NCI-H1105 (cell line): ENCODE measurements at regions not wholly inside any gene's neighbourhood (a gene's known extent, or its start where the extent isn't known, plus 50 kb on each side); places are given as distances from the start of the nearest gene placed in this dataset.
A peak's percentile ranks its signal among the peaks of the same experiment; 100 is the strongest.
"Not testable (repeated sequence)": the region's sequence is repeated elsewhere in the genome, so short reads cannot be mapped to it uniquely, and the experiment has no call there.

Experiments
- DNase-seq: peaks from one replicate; lab custom pipeline; 2025; lab: John Stamatoyannopoulos, UW

GRCh38 chr13:70511861-70512417 is 403.7 kb upstream of the KLHL1 start:
- DNase-seq: not testable (repeated sequence)

GRCh38 chr13:70505809-70506208 is 397.6 kb upstream of the KLHL1 start:
- DNase-seq: no peak

GRCh38 chr13:70502944-70503343 is 394.7 kb upstream of the KLHL1 start:
- no peak for DNase-seq

GRCh38 chr13:70490320-70490935 is 382.2 kb upstream of the KLHL1 start:
- DNase-seq: no peak

GRCh38 chr13:70484931-70485330 is 376.7 kb upstream of the KLHL1 start:
- DNase-seq: no peak

GRCh38 chr13:70483599-70484276 is 375.5 kb upstream of the KLHL1 start:
- no peak for DNase-seq

GRCh38 chr13:70473907-70474306 is 365.7 kb upstream of the KLHL1 start:
- no peak for DNase-seq

GRCh38 chr13:70469077-70469476 is 360.8 kb upstream of the KLHL1 start:
- no peak for DNase-seq

GRCh38 chr13:70457474-70457873 is 349.2 kb upstream of the KLHL1 start:
- DNase-seq: no peak

- no peak for DNase-seq
Measured at GRCh38 chr13:70448820-70449219, 340.6 kb upstream of the KLHL1 start.

GRCh38 chr13:70432276-70432805 is 324.1 kb upstream of the KLHL1 start:
- no peak for DNase-seq

- DNase-seq: no peak
Measured at GRCh38 chr13:70430256-70430655, 322.0 kb upstream of the KLHL1 start.

GRCh38 chr13:70424928-70425327 is 316.7 kb upstream of the KLHL1 start:
- no peak for DNase-seq

GRCh38 chr13:70424428-70424827 is 316.2 kb upstream of the KLHL1 start:
- no peak for DNase-seq

- no peak for DNase-seq
Measured at GRCh38 chr13:70415136-70415535, 306.9 kb upstream of the KLHL1 start.

GRCh38 chr13:70408865-70409264 is 300.6 kb upstream of the KLHL1 start:
- DNase-seq: no peak

- DNase-seq: no peak
Measured at GRCh38 chr13:70407486-70407885, 299.2 kb upstream of the KLHL1 start.

GRCh38 chr13:70405266-70405665 is 297.0 kb upstream of the KLHL1 start:
- DNase-seq: no peak

GRCh38 chr13:70394031-70394548 is 285.8 kb upstream of the KLHL1 start:
- DNase-seq: no peak

- peak; percentile 75 for DNase-seq
Measured at GRCh38 chr13:70391678-70392077, 283.4 kb upstream of the KLHL1 start.

GRCh38 chr13:70390968-70391367 is 282.7 kb upstream of the KLHL1 start:
- no peak for DNase-seq

- no peak for DNase-seq
Measured at GRCh38 chr13:70390064-70390463, 281.8 kb upstream of the KLHL1 start.

- DNase-seq: no peak
Measured at GRCh38 chr13:70388935-70389334, 280.7 kb upstream of the KLHL1 start.
